IMR-90 (cell line): ENCODE measurements at regions not wholly inside any gene's neighbourhood (a gene's known extent, or its start where the extent isn't known, plus 50 kb on each side); places are given as distances from the start of the nearest gene placed in this dataset.

ENCODE experiments used
- ATAC-seq: fragments of 200-7000 bp; cut with Tn5 transposase; 2 replicates; pipeline ENCODE4 v1.9.1; 2020; ENCODE audit warnings: low read depth, mild to moderate bottlenecking, moderate library complexity
- BruUV-seq: library from RNA; stranded (reverse); fragments of 400-500 nt; replicated peaks from 2 replicates; lab custom pipeline; 2021; lab: Mats Ljungman, UMichigan
- CTCF ChIA-PET: fragments of 300-600 bp; formaldehyde crosslinking; extraction: SDS; loops from one replicate; lab custom pipeline; 2021; ENCODE audit warnings: antibody characterized with exemption; lab: Yijun Ruan, JAX
- POLR2A ChIA-PET: fragments of 300-600 bp; sonication (Branson Sonifier 250); formaldehyde crosslinking; loops from one replicate; lab custom pipeline; 2022; ENCODE audit warnings: antibody characterized with exemption; ENCODE audit not compliant: unreplicated experiment; lab: Charles Lee
- DNase-seq: peaks from one replicate; pipeline ENCODE4 v3.0.0; 2013
- H2AFZ ChIP-seq: replicated peaks from 2 replicates; pipeline ENCODE3; 2013; ENCODE audit warnings: low read length, mild to moderate bottlenecking; ENCODE audit not compliant: poor library complexity
- H2AK5ac ChIP-seq: 2 replicates; pipeline ENCODE4 v1.6.1; 2013; ENCODE audit warnings: low read depth, low read length, inconsistent platforms
- H2AK9ac ChIP-seq: replicated peaks from 2 replicates; pipeline ENCODE3; 2013; ENCODE audit warnings: mild to moderate bottlenecking, low read depth, low read length, moderate library complexity; ENCODE audit not compliant: poor library complexity
- H2BK120ac ChIP-seq: 2 replicates; pipeline ENCODE4 v1.6.1; 2013; ENCODE audit warnings: low read depth, low read length, inconsistent platforms
- H2BK15ac ChIP-seq: 3 replicates; pipeline ENCODE4 v1.6.1; 2013; ENCODE audit warnings: low read depth, low read length, inconsistent platforms
- H2BK20ac ChIP-seq: 2 replicates; pipeline ENCODE4 v1.6.1; 2013; ENCODE audit warnings: low read depth, mild to moderate bottlenecking, inconsistent platforms, low read length, moderate library complexity
- H2BK5ac ChIP-seq: 2 replicates; pipeline ENCODE4 v1.6.1; 2013; ENCODE audit warnings: mild to moderate bottlenecking, low read depth, low read length, inconsistent platforms; ENCODE audit not compliant: poor library complexity, severe bottlenecking
- H3K14ac ChIP-seq: replicated peaks from 2 replicates; pipeline ENCODE4 v1.6.1; 2013; ENCODE audit warnings: low read depth, low read length, inconsistent platforms
- H3K18ac ChIP-seq: 2 replicates; pipeline ENCODE4 v1.6.1; 2013; ENCODE audit warnings: low read depth, low read length, control low read depth
- H3K23ac ChIP-seq: 2 replicates; pipeline ENCODE4 v1.6.1; 2013; ENCODE audit warnings: low read depth, low read length, inconsistent platforms
- H3K27ac ChIP-seq: 2 replicates; pipeline ENCODE4 v1.5.1; 2013; ENCODE audit warnings: mild to moderate bottlenecking, control low read depth, low read length; ENCODE audit not compliant: insufficient read depth
- H3K27me3 ChIP-seq: 2 replicates; pipeline ENCODE4 v1.6.1; 2013; ENCODE audit warnings: low read length; ENCODE audit not compliant: control insufficient read depth, insufficient read depth
- H3K36me3 ChIP-seq: 2 replicates; pipeline ENCODE4 v1.6.1; 2013; ENCODE audit warnings: low read length, mixed read lengths; ENCODE audit not compliant: control insufficient read depth, insufficient read depth
- H3K4ac ChIP-seq: 2 replicates; pipeline ENCODE4 v1.6.1; 2013; ENCODE audit warnings: low read depth, low read length, inconsistent platforms
- H3K4me1 ChIP-seq: 2 replicates; pipeline ENCODE4 v1.6.1; 2013; ENCODE audit warnings: low read length, mixed read lengths; ENCODE audit not compliant: control insufficient read depth, insufficient read depth
- H3K4me2 ChIP-seq: 2 replicates; pipeline ENCODE4 v1.6.1; 2013; ENCODE audit warnings: low read depth, mild to moderate bottlenecking, control low read depth, low read length, moderate library complexity
- H3K4me3 ChIP-seq: 2 replicates; pipeline ENCODE4 v1.5.1; 2013; ENCODE audit warnings: low read depth, mild to moderate bottlenecking, control low read depth, low read length, moderate library complexity; ENCODE audit not compliant: insufficient read depth
- H3K56ac ChIP-seq: 2 replicates; pipeline ENCODE4 v1.6.1; 2013; ENCODE audit warnings: low read length, inconsistent platforms; ENCODE audit not compliant: insufficient read depth; ENCODE audit errors: extremely low read depth
- H3K79me1 ChIP-seq, 2 experiments: 2 replicates each; pipeline ENCODE4 v1.6.1; 2013; ENCODE audit warnings: low read length in 2 of 2, inconsistent platforms in 1 of 2, low read depth in 1 of 2
- H3K9ac ChIP-seq: 2 replicates; pipeline ENCODE4 v1.6.1; 2013; ENCODE audit warnings: low read depth, low read length, control low read depth
- H3K9me1 ChIP-seq: 2 replicates; pipeline ENCODE4 v1.6.1; 2013; ENCODE audit warnings: low read length, inconsistent platforms; ENCODE audit not compliant: insufficient read depth
- H3K9me3 ChIP-seq: 2 replicates; pipeline ENCODE4 v1.6.1; 2013; ENCODE audit warnings: low read length; ENCODE audit not compliant: control insufficient read depth, insufficient read depth
- H4K20me1 ChIP-seq: 2 replicates; pipeline ENCODE4 v1.6.1; 2013; ENCODE audit warnings: low read length, inconsistent platforms; ENCODE audit not compliant: insufficient read depth
- H4K5ac ChIP-seq: 2 replicates; pipeline ENCODE4 v1.6.1; 2013; ENCODE audit warnings: mild to moderate bottlenecking, low read depth, low read length, control low read depth
- H4K8ac ChIP-seq, 2 experiments: 2 replicates each; pipeline ENCODE4 v1.6.1; 2013; ENCODE audit warnings: low read depth in 2 of 2, low read length in 2 of 2, control low read depth in 1 of 2, inconsistent platforms in 1 of 2
- H4K91ac ChIP-seq: 2 replicates; pipeline ENCODE4 v1.6.1; 2013; ENCODE audit warnings: low read depth, low read length, inconsistent platforms; ENCODE audit not compliant: insufficient read depth
- CEBPB ChIP-seq: IDR thresholded peaks from 2 replicates; pipeline ENCODE4 v1.6.1; 2012; ENCODE audit warnings: low read depth, low read length, improper control_type of control experiment
- WGBS, 2 experiments: methylation state at CpG; one replicate each; pipeline versions ENCODE4 v1.1.5 to v1.1.7; 2013; ENCODE audit warnings: missing lambda C conversion rate in 2 of 2; ENCODE audit not compliant: insufficient read length in 1 of 2; ENCODE audit errors: extremely low coverage in 2 of 2; 5-methylcytosine and 5-hydroxymethylcytosine counted together
- dilution Hi-C: fragments of 300-500 bp; cut with HindIII; formaldehyde crosslinking; loops from one replicate; pipeline ENCODE4 v1.14.3; 2018; ENCODE audit warnings: low sequenced_read_pairs; ENCODE audit not compliant: unreplicated experiment
- in situ Hi-C: fragments of 300-500 bp; cut with MboI; formaldehyde crosslinking; loops from 3 replicates; pipeline ENCODE4 v1.14.3; 2019; ENCODE audit warnings: low sequenced_read_pairs, inconsistent platforms, mixed read lengths
- intact Hi-C: fragments of 100-400 bp; cut with micrococcal nuclease; formaldehyde crosslinking; loops from 2 replicates; pipeline ENCODE4 v1.10.0; 2022

- Histone ChIP-seq H2AK9ac (no peak overlapping the region), H4K8ac (no peak overlapping the region), H3K79me1 (no peaks in the 10 kb centered on the region), H3K4me2 (no peak overlapping the region), H3K4me1 (no peaks in the 10 kb centered on the region), H2AFZ (no peak overlapping the region), H3K27ac (no peak overlapping the region), H2BK20ac (no peak overlapping the region), H3K4ac (no peak overlapping the region), H3K36me3 (no peaks in the 10 kb centered on the region), H2AK5ac (no peak overlapping the region), H3K18ac (no peak overlapping the region), H3K56ac (no peak overlapping the region), H2BK120ac (no peak overlapping the region), H3K27me3 (no peaks in the 10 kb centered on the region), H3K4me3 (no peak overlapping the region), H3K14ac (no peak overlapping the region), H2BK15ac (no peak overlapping the region), H4K91ac (no peak overlapping the region), H3K9ac (no peak overlapping the region), H2BK5ac (no peak overlapping the region), H4K5ac (no peak overlapping the region), H4K20me1 (no peaks in the 10 kb centered on the region), H3K23ac (no peak overlapping the region), H3K9me1 (no peaks in the 10 kb centered on the region), H3K9me3 (peaks cover 8% of the 10 kb centered on the region; the same call in 1 of the 2 replicates)
- ATAC-seq, result no peak
- WGBS, 2 experiments, result 67% methylated on average over 3 of the region's 13 CpGs; no CpG with 5 or more reads in 1 of the 2 experiments
- ChIA-PET CTCF (no interaction called here), POLR2A (no interaction called here)
- TF ChIP-seq CEBPB, result no peak
- intact Hi-C loops (no loop called here), in situ Hi-C loops (no loop called here), dilution Hi-C loops (no loop called here)
- BruUV-seq, result no TSS peak
- no peak for DNase-seq
These were observed 2381.0 kb downstream of the LRRC4C start for GRCh38 chr11:39078465-39078864.
